IMR-90 (cell line): ENCODE measurements at regions not wholly inside any gene's neighbourhood (a gene's known extent, or its start where the extent isn't known, plus 50 kb on each side); places are given as distances from the start of the nearest gene placed in this dataset.

Source experiments
- POLR2A ChIP-seq: IDR thresholded peaks from 2 replicates; pipeline ENCODE4 v1.6.1; 2012; ENCODE audit warnings: mild to moderate bottlenecking, low read depth, low read length
- TF ChIP-seq, protein P1 (sequence below): fragments of 150-350 bp; IDR thresholded peaks from 2 replicates; pipeline ENCODE4 v1.6.1; 2017; ENCODE audit warnings: mild to moderate bottlenecking, antibody characterized with exemption, low read length, low read depth
- TF ChIP-seq, protein P2 (sequence below): conservative IDR thresholded peaks from 2 replicates; pipeline ENCODE4 v1.5.1; 2012; ENCODE audit warnings: mild to moderate bottlenecking, low read depth, low read length, improper control_type of control experiment

GRCh38 chr5:163578652-163579051 lies 73.2 kb downstream of the MAT2B start:
- TF ChIP-seq, protein P1, sequence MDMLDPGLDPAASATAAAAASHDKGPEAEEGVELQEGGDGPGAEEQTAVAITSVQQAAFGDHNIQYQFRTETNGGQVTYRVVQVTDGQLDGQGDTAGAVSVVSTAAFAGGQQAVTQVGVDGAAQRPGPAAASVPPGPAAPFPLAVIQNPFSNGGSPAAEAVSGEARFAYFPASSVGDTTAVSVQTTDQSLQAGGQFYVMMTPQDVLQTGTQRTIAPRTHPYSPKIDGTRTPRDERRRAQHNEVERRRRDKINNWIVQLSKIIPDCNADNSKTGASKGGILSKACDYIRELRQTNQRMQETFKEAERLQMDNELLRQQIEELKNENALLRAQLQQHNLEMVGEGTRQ = no peak
- TF ChIP-seq POLR2A = no peak
- TF ChIP-seq, protein P2, sequence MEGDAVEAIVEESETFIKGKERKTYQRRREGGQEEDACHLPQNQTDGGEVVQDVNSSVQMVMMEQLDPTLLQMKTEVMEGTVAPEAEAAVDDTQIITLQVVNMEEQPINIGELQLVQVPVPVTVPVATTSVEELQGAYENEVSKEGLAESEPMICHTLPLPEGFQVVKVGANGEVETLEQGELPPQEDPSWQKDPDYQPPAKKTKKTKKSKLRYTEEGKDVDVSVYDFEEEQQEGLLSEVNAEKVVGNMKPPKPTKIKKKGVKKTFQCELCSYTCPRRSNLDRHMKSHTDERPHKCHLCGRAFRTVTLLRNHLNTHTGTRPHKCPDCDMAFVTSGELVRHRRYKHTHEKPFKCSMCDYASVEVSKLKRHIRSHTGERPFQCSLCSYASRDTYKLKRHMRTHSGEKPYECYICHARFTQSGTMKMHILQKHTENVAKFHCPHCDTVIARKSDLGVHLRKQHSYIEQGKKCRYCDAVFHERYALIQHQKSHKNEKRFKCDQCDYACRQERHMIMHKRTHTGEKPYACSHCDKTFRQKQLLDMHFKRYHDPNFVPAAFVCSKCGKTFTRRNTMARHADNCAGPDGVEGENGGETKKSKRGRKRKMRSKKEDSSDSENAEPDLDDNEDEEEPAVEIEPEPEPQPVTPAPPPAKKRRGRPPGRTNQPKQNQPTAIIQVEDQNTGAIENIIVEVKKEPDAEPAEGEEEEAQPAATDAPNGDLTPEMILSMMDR = no peak
